Endothelial cell of umbilical vein (primary cell): ENCODE measurements at regions not wholly inside any gene's neighbourhood (a gene's known extent, or its start where the extent isn't known, plus 50 kb on each side); places are given as distances from the start of the nearest gene placed in this dataset.

Experiments used
- MYC ChIP-seq: IDR thresholded peaks from one replicate; pipeline ENCODE4 v1.6.1; 2011; ENCODE audit warnings: mild to moderate bottlenecking, low read depth, low read length
- POLR2A ChIP-seq: IDR thresholded peaks from 2 replicates; pipeline ENCODE4 v1.6.1; 2012; ENCODE audit warnings: low read depth, mild to moderate bottlenecking, control low read depth, low read length
- POLR2AphosphoS5 ChIP-seq: IDR thresholded peaks from 2 replicates; pipeline ENCODE4 v1.6.1; 2012; ENCODE audit warnings: low read depth, mild to moderate bottlenecking, control low read depth, low read length, moderate library complexity; ENCODE audit not compliant: insufficient read depth
- TF ChIP-seq, protein P1 (sequence below), 2 donors: IDR thresholded peaks; 1 replicate in 1 of 2; 2 replicates in 1 of 2; pipeline ENCODE4 v1.5.1; 2011; ENCODE audit warnings: low read length in 2 of 2, mild to moderate bottlenecking in 2 of 2, moderate library complexity in 2 of 2, control low read depth in 1 of 2, inconsistent platforms in 1 of 2, low read depth in 1 of 2; ENCODE audit not compliant: insufficient read depth in 1 of 2; ENCODE audit errors: extremely low read depth in 1 of 2

DNA sequence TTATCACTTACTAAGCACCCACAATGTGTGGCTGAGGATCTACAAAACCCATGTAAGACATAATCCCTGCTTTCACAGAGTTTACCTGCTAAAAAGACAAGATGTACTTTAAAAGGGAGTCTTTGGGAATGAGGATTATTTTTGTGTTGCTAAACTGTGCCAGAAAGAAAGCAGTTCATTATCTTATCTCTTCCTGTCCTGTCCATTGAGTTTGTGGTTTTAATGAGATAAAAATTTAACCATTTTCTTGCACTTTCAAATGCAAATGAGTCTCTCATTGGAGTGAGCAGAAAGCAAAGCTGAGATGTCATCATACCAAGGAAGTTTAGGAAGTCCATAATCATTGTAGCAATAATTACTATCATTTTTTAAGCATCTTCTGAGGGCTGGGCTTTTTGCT, 231.2 kb upstream of the ADAMTS9 start:
- TF ChIP-seq, protein P1, sequence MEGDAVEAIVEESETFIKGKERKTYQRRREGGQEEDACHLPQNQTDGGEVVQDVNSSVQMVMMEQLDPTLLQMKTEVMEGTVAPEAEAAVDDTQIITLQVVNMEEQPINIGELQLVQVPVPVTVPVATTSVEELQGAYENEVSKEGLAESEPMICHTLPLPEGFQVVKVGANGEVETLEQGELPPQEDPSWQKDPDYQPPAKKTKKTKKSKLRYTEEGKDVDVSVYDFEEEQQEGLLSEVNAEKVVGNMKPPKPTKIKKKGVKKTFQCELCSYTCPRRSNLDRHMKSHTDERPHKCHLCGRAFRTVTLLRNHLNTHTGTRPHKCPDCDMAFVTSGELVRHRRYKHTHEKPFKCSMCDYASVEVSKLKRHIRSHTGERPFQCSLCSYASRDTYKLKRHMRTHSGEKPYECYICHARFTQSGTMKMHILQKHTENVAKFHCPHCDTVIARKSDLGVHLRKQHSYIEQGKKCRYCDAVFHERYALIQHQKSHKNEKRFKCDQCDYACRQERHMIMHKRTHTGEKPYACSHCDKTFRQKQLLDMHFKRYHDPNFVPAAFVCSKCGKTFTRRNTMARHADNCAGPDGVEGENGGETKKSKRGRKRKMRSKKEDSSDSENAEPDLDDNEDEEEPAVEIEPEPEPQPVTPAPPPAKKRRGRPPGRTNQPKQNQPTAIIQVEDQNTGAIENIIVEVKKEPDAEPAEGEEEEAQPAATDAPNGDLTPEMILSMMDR (IDR thresholded peaks at IDR 0.05; ENCODE audit: extremely low read depth in 1 of 2, insufficient read depth in 1 of 2, low read depth in 1 of 2, low read length in 2 of 2) = no peak
- TF ChIP-seq POLR2A = no peak
- no peak for TF ChIP-seq MYC
- TF ChIP-seq POLR2AphosphoS5 = no peak
